GM12874 (cell line): ENCODE measurements at regions not wholly inside any gene's neighbourhood (a gene's known extent, or its start where the extent isn't known, plus 50 kb on each side); places are given as distances from the start of the nearest gene placed in this dataset.

Experiments
- CTCF ChIP-seq: IDR thresholded peaks from 2 replicates; pipeline ENCODE4 v1.5.1; 2011; ENCODE audit warnings: low read depth, mild to moderate bottlenecking, control low read depth, low read length, moderate library complexity; ENCODE audit not compliant: insufficient read depth

DNA sequence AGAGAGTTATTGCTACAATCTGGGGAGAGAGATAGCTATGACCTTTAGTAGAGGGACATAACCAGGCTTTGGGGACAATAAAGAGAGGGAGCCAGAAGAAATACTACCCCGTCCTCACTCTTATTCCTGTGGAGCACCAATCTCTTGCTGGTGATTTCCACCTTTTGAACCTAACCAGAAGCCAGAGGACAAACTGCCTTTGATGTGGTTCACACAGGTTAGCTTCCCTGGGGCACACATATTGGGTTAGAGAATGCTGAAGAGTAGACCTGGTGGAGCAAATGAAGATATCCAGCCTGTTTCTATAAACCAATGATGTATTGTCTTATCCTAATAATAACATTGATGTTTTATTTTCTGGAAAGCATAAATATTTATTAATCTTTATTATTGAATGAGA lies 399.3 kb downstream of the HTR7 start:
- TF ChIP-seq CTCF, result no peak

DNA sequence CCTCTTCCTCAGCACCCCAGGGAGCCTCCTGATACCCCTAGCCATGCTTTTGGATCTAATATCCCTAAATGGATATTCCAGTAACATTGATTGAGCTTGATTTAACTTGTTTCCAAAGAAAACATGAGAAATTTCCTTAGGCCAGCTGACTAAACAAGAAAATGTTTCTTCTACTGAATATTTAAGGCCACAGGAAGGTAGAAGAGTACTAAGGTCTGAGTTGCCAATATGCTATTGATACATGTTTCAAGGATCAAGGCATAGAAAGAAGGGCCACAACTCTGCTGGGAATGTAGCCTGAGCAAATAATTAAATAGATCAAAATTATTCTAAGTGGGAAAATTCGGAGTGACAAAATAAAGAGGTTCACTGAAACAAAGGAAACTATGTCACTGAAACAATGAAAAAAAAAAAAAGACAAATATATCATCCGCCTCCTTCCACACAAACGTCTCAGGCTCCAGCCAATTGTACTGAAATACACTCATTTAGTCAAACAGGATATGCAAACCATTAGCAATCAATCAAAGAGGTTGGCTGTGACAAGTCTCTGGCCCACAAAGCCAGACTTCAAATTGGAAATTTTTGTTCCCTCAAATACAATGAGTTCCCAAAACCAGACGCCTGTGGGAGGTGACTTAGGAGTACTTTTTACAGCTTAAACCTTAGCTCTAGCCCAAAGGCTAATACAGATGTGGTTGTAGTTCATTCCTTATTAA lies 396.2 kb downstream of the HTR7 start:
- TF ChIP-seq CTCF, result no peak

GRCh38 chr10:90462749-90463470 lies 394.9 kb downstream of the HTR7 start:
- no peak for TF ChIP-seq CTCF

- TF ChIP-seq CTCF, result no peak
Measured at GRCh38 chr10:90464329-90464728, 393.5 kb downstream of the HTR7 start.

DNA sequence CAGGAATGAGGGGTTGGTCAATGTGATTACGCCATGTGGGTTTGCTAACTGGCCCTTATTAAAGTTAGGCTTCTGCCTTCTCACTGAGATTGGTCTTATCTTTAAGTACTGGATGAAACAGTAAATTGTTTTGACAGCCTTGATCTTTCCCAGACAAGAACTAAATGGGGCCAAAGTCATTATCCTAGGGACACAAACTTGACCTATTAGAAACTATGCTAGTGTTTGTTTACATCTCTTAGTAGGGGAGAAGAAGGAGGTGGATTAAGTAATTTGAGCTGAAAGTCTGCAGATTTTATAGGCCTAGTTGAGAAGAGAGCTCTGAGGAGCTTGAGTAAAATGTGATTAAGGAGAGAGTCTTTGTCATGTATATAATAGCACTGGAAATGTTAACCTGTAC lies 386.9 kb downstream of the HTR7 start:
- TF ChIP-seq CTCF, result no peak

DNA sequence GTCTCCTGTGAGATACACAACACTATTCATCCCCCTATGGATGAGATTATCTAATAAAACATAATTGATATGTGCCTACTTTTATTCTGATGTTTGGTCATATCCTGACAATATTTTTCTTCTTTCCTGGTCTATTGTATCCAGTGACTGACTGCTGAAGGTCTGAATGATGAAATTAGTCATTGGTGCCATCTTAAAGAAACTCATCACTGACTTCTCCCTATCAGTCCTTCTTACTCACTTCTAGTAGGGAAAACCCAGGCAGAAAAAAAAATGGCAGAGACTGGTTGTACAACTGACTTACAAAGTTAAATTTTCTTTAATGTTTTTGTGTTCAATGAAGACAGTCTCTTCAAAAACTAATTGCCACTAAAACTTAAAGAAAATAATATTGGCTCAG lies 377.4 kb downstream of the HTR7 start:
- TF ChIP-seq CTCF, result no peak

DNA sequence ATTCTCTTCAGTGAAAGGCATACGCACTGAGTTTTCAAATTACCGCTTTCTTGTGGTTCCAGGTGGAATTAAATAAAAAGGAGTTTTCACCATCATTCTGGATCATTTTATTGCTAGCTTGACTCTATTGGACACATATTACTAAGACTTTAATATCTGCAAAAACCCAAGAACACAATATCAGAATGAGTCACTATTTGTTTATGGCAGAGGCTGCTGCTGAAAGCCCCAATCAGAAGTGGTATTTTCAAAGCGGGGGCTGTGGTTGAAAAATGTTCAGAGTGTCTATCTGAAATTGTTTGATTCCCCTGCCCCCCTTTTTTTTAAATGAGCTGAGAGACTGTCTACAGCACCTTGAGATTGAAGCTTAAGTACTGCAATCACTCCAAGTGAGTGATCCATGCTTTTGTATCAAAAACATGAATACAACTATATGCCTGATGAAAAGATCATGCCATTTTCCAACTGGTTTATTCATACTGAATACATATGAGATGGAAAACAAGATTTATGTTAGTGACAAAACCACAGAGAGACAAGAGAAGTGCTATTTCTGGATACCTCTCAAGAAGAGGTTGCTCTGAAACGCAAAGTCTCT lies 376.4 kb downstream of the HTR7 start:
- TF ChIP-seq CTCF, result no peak
